Caco-2 (cell line): ENCODE measurements at regions not wholly inside any gene's neighbourhood (a gene's known extent, or its start where the extent isn't known, plus 50 kb on each side); places are given as distances from the start of the nearest gene placed in this dataset.

Source experiments
- BruUV-seq: library from RNA; stranded (reverse); fragments of 400-500 nt; replicated peaks from 2 replicates; lab custom pipeline; 2021; lab: Mats Ljungman, UMichigan
- CTCF ChIA-PET: fragments of 300-600 bp; sonication (Branson Sonifier 250); formaldehyde crosslinking; loops from one replicate; lab custom pipeline; 2022; ENCODE audit warnings: antibody characterized with exemption; lab: Charles Lee
- POLR2A ChIA-PET: fragments of 300-600 bp; sonication (Branson Sonifier 250); formaldehyde crosslinking; loops from one replicate; lab custom pipeline; 2022; ENCODE audit warnings: antibody characterized with exemption; lab: Charles Lee
- DNase-seq, 2 experiments: peaks; one replicate each; pipeline versions ENCODE4 v3.0.0 to v3.0.0-alpha.2; 2020 to 2022
- H3K27me3 ChIP-seq: replicated peaks from 2 replicates; pipeline ENCODE4 v1.6.0; 2011; ENCODE audit warnings: low read length; ENCODE audit not compliant: control insufficient read depth, insufficient read depth
- H3K36me3 ChIP-seq: 2 replicates; pipeline ENCODE4 v1.5.1; 2011; ENCODE audit warnings: low read length; ENCODE audit not compliant: control insufficient read depth, insufficient read depth
- H3K4me1 ChIP-seq: fragments of 250-450 bp; sonication (Bioruptor Pico); 2 replicates; pipeline ENCODE4 v1.5.1; 2020; ENCODE audit warnings: mild to moderate bottlenecking
- H3K4me3 ChIP-seq: 2 replicates; pipeline ENCODE4 v1.5.1; 2011; ENCODE audit warnings: low read depth, mild to moderate bottlenecking, control low read depth, low read length
- H3K9me3 ChIP-seq: fragments of 250-450 bp; sonication (Bioruptor Pico); 2 replicates; pipeline ENCODE4 v1.5.1; 2020; ENCODE audit warnings: mild to moderate bottlenecking, moderate library complexity
- H3K27ac Mint-ChIP-seq: one replicate; pipeline ENCODE4 v1.8.0; 2022; ENCODE audit warnings: mixed read lengths; ENCODE audit not compliant: unreplicated experiment
- H3K27me3 Mint-ChIP-seq: one replicate; pipeline ENCODE4 v1.8.0; 2022; ENCODE audit warnings: mixed read lengths; ENCODE audit not compliant: insufficient read depth, unreplicated experiment
- H3K36me3 Mint-ChIP-seq: one replicate; pipeline ENCODE4 v1.8.0; 2022; ENCODE audit warnings: mild to moderate bottlenecking, mixed read lengths; ENCODE audit not compliant: insufficient read depth, unreplicated experiment
- H3K4me1 Mint-ChIP-seq: one replicate; pipeline ENCODE4 v1.8.0; 2022; ENCODE audit warnings: low read depth, mixed read lengths; ENCODE audit not compliant: unreplicated experiment
- H3K4me3 Mint-ChIP-seq: one replicate; pipeline ENCODE4 v1.8.0; 2022; ENCODE audit warnings: mild to moderate bottlenecking, moderate library complexity, mixed read lengths; ENCODE audit not compliant: unreplicated experiment
- H3K9me3 Mint-ChIP-seq: one replicate; pipeline ENCODE4 v1.8.0; 2022; ENCODE audit warnings: mixed read lengths; ENCODE audit not compliant: unreplicated experiment
- CTCF ChIP-seq, 2 experiments: fragments of 200-600 bp in 1 of 2; IDR thresholded peaks; 1 replicate in 1 of 2; 2 replicates in 1 of 2; pipeline versions ENCODE4 v1.5.1 to v1.8.0; 2011 to 2022; ENCODE audit warnings: antibody characterized with exemption in 1 of 2, control low read depth in 1 of 2, inconsistent platforms in 1 of 2, low read depth in 1 of 2, low read length in 1 of 2, mild to moderate bottlenecking in 1 of 2, moderate library complexity in 1 of 2; ENCODE audit not compliant: insufficient read depth in 1 of 2, severe bottlenecking in 1 of 2, unreplicated experiment in 1 of 2
- intact Hi-C: fragments of 100-400 bp; cut with micrococcal nuclease; formaldehyde crosslinking; loops from one replicate; pipeline ENCODE4 v1.10.0; 2022; ENCODE audit not compliant: unreplicated experiment

GRCh38 chr19:28885965-28886364 lies 327.0 kb downstream of the UQCRFS1 start:
- Histone ChIP-seq H3K27me3 (no peaks in the 10 kb centered on the region), H3K9me3 (no peaks in the 10 kb centered on the region), H3K4me1 (no peaks in the 10 kb centered on the region), H3K4me3 (no peak overlapping the region), H3K36me3 (no peaks in the 10 kb centered on the region)
- intact Hi-C loops = no loop called here
- no peak overlapping the region for H3K27ac Mint-ChIP-seq
- ChIA-PET POLR2A (no interaction called here), CTCF (no interaction called here)
- no peak overlapping the region for H3K4me3 Mint-ChIP-seq
- TF ChIP-seq CTCF (IDR thresholded peaks at IDR 0.05; ENCODE audit: insufficient read depth in 1 of 2, low read depth in 1 of 2, low read length in 1 of 2, severe bottlenecking in 1 of 2, unreplicated experiment in 1 of 2) = no peak
- H3K27me3 Mint-ChIP-seq = peaks cover 8% of the 10 kb centered on the region
- no peaks in the 10 kb centered on the region for H3K36me3 Mint-ChIP-seq
- H3K9me3 Mint-ChIP-seq = no peaks in the 10 kb centered on the region
- DNase-seq = no peak
- H3K4me1 Mint-ChIP-seq = no peaks in the 10 kb centered on the region
- BruUV-seq = no TSS peak

GRCh38 chr19:28884786-28885476 lies 328.0 kb downstream of the UQCRFS1 start:
- no peaks in the 10 kb centered on the region for H3K9me3 Mint-ChIP-seq
- CTCF ChIA-PET = no interaction called here
- intact Hi-C loops = no loop called here
- no peak for TF ChIP-seq CTCF (IDR thresholded peaks at IDR 0.05; ENCODE audit: insufficient read depth in 1 of 2, low read depth in 1 of 2, low read length in 1 of 2, severe bottlenecking in 1 of 2, unreplicated experiment in 1 of 2)
- H3K9me3 ChIP-seq = no peaks in the 10 kb centered on the region
- no TSS peak for BruUV-seq
- no peak overlapping the region for H3K4me3 ChIP-seq
- H3K36me3 ChIP-seq = no peaks in the 10 kb centered on the region
- no peak for DNase-seq
- no peaks in the 10 kb centered on the region for H3K4me1 Mint-ChIP-seq
- H3K27me3 ChIP-seq = no peaks in the 10 kb centered on the region
- no peaks in the 10 kb centered on the region for H3K36me3 Mint-ChIP-seq
- no peak overlapping the region for H3K4me3 Mint-ChIP-seq
- H3K27ac Mint-ChIP-seq = no peak overlapping the region
- POLR2A ChIA-PET = no interaction called here
- no peaks in the 10 kb centered on the region for H3K4me1 ChIP-seq
- H3K27me3 Mint-ChIP-seq = peaks cover 8% of the 10 kb centered on the region

- H3K27ac Mint-ChIP-seq = no peak overlapping the region
- no peaks in the 10 kb centered on the region for H3K4me1 Mint-ChIP-seq
- H3K4me3 Mint-ChIP-seq = no peak overlapping the region
- Histone ChIP-seq H3K36me3 (no peaks in the 10 kb centered on the region), H3K27me3 (no peaks in the 10 kb centered on the region), H3K4me1 (no peaks in the 10 kb centered on the region), H3K4me3 (no peak overlapping the region), H3K9me3 (no peaks in the 10 kb centered on the region)
- H3K27me3 Mint-ChIP-seq = no peaks in the 10 kb centered on the region
- BruUV-seq = no TSS peak
- H3K36me3 Mint-ChIP-seq = no peaks in the 10 kb centered on the region
- POLR2A ChIA-PET = no interaction called here
- CTCF ChIA-PET = no interaction called here
- TF ChIP-seq CTCF (IDR thresholded peaks at IDR 0.05; ENCODE audit: insufficient read depth in 1 of 2, low read depth in 1 of 2, low read length in 1 of 2, severe bottlenecking in 1 of 2, unreplicated experiment in 1 of 2) = no peak
- no peaks in the 10 kb centered on the region for H3K9me3 Mint-ChIP-seq
- no peak for DNase-seq
- intact Hi-C loops = no loop called here
Measured at GRCh38 chr19:28883241-28883693, 329.7 kb downstream of the UQCRFS1 start.
